ENCODE measurements at regions not wholly inside any gene's neighbourhood (a gene's known extent, or its start where the extent isn't known, plus 50 kb on each side); places are given as distances from the start of the nearest gene placed in this dataset.

DNA sequence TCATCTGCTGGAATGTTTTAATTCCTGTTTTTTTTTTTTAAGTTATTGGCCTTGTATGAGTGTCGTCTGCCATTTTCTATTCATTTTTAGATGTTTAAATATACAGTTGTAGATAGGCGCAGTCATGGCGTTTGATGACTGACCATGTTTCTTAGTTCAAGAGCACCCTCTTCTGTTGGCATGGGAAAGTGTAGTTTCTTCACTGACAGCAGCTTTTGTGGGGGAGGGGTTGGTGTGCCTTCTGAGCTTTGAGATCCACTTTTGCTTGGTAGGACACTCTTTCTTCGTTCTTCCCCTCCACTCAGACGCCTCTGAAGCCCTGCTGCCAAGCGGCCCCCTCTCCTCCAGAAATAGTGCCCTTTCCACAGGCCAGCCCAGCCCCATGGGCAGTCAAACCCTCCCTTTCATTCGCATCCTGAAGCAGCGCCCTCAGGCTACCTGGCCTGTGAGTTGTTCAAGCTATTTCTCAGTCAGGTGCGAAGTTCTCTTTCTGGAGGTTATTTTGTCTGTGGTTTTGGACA, 492.0 kb downstream of the TNS1 start:
- TF ChIP-seq, protein P1, sequence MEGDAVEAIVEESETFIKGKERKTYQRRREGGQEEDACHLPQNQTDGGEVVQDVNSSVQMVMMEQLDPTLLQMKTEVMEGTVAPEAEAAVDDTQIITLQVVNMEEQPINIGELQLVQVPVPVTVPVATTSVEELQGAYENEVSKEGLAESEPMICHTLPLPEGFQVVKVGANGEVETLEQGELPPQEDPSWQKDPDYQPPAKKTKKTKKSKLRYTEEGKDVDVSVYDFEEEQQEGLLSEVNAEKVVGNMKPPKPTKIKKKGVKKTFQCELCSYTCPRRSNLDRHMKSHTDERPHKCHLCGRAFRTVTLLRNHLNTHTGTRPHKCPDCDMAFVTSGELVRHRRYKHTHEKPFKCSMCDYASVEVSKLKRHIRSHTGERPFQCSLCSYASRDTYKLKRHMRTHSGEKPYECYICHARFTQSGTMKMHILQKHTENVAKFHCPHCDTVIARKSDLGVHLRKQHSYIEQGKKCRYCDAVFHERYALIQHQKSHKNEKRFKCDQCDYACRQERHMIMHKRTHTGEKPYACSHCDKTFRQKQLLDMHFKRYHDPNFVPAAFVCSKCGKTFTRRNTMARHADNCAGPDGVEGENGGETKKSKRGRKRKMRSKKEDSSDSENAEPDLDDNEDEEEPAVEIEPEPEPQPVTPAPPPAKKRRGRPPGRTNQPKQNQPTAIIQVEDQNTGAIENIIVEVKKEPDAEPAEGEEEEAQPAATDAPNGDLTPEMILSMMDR (IDR thresholded peaks at IDR 0.05): peak in 5 of 7 experiments; percentile 27 to 89 (median 57)
- peak in 2 of 3 donors; percentile 14 to 64 for TF ChIP-seq POLR2AphosphoS5 (IDR thresholded peaks at IDR 0.05)
